Activated CD8-positive, alpha-beta memory T cell treated with anti-CD3 and anti-CD28 coated beads, Interleukin-2, amount 50 U/mL, for 4 hours (primary cell): ENCODE measurements at regions not wholly inside any gene's neighbourhood (a gene's known extent, or its start where the extent isn't known, plus 50 kb on each side); places are given as distances from the start of the nearest gene placed in this dataset.
"Not testable (repeated sequence)": the region's sequence is repeated elsewhere in the genome, so short reads cannot be mapped to it uniquely, and the experiment has no call there.

Experiments
- DNase-seq: peaks from one replicate; pipeline ENCODE4 v3.0.0-alpha.2; 2020

DNA sequence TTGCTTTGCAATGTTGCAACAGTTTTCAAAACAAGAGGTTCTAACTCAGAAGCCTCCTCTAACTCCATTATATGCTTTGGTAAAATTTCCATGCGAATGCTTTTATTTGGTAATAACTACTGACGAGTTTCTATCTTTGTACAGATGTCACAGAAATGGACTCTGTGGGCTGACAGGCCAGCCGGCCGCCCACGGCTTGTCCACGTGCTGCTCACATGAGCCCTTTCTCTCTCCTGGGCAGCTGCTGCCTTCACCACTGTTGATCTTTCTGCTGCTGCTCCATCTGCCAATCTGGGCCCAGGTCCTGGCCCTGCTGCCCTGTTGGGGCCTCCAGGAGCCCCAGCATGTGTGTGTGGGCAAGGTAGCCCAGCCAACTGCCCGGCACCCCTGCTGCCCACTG is 168.2 kb upstream of the TMEM132C start:
- no peak for DNase-seq

DNA sequence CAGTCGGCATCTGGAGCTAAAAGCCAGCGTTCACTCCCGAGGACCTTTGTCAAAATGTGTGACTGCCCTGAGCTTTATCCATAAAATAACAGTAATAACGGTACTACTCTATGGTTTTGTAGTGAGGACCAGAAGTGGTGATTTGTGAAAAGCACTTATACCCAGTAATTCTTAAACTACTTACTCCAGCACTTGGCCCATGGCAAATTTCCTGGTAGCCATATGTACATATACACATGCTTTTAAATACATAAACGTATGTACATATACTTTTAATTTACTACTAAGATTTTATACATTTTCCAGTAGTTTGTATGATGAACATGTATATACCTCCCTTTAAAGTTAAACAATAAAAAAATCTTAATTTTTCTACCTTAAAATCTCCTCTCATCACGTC is 163.8 kb upstream of the TMEM132C start:
- DNase-seq, result no peak

DNA sequence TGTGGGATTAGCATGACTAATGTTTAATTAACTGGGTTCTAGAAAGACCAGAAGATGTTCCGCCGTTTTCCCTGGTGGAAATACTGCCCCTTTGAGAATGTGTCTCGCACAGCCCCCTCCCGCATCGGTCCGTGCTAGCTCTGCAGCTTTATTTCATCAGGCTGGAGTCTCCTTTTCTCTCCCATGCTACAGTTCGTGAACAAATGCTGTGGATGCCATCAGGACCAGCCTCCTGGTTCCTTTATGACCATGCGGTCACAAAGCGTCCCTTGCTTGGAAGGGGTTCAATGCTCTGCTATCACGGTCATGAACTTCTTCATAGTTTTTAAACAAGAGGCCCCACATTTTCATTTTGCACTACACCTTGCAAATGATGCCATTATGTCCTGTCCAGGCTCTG is 157.7 kb upstream of the TMEM132C start:
- no peak for DNase-seq

DNA sequence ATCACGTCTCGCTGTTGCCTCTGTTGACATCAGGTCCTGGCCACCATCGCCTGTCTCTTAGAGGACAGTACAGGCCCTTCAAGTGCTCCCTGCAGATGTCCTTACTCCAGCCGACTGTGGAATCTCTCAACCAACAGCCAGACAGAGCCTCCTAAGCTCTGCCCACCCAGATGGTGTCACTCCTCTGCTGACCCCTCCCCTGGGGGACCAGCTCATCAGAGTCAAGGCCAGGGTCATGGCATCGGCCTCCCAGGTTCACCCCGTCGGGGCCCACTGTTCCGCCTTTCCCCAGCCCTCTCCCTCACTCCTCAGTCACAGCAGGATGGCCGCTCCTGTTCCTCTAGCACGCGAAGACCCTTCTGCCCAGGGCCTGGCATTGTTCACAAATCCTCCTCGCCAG is 157.3 kb upstream of the TMEM132C start:
- DNase-seq, result no peak

DNA sequence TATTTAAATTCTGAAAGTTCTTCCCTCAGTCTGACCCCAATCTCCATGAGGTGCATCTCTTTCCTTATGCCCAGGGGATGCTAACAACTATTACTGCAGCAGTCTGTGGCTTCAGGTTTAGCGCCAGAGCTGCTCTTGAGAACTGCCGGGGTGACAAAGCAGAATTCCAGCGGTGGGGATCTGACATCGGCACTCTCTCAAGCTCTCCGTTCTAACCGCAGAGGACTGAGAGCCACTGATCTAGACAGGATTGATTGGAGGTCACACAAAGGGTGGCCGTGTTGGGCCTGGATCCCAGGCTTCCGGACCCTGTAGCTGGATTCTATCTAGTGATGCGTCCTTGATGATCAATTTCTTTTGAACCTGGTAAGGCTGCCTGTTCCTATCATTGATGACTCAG is 155.6 kb upstream of the TMEM132C start:
- no peak for DNase-seq

DNA sequence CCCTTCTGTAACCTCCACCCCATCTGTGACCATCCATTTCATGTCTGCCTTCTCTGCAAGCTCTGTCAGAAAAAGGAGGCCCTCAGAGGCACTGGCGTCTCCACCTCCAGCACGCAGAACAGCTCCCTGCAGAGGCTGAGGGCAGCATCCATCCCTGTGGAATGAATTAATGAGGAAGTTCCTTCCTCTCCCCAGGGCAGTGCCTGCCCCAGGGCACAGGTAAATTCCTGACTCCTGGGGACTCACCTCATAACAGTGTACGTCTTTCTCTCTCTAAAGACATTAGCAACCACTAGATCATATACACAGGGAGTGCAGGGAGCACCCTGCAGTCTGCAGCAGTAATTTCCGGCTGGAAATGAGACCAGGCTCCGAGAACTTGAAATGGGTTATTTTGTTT is 155.0 kb upstream of the TMEM132C start:
- DNase-seq, result no peak

DNA sequence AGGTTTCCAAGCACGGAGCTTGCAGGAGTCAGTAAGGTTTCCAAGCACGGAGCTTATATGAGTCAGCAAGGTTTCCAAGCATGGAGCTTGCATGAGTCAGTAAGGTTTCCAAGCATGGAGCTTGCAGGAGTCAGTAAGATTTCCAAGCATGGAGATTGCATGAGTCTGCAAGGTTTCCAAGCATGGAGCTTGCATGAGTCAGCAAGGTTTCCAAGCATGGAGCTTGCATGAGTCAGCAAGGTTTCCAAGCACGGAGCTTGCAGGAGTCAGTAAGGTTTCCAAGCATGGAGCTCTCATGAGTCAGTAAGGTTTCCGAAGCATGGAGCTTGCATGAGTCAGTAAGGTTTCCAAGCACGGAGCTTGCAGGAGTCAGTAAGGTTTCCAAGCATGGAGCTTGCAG is 153.7 kb upstream of the TMEM132C start:
- not testable (repeated sequence) for DNase-seq

DNA sequence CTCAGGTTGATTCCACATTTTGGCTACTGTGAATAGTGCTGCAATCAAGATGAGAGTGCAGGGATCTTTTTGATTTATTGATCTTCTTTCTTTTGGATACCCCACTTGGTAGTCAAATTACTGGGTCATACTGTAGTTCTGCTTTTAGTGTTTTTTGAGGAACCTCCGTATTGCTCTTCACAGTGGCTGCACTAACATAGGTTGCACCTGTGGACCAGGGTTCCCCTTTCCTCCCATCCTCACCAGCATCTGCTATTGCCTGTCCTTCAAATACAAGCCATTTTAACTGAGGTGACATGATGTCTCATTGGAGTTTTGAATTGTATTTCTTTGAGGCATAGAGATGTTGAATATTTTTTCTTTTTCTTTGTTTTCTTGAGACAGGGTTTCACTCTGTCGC is 152.5 kb upstream of the TMEM132C start:
- DNase-seq, result no peak

DNA sequence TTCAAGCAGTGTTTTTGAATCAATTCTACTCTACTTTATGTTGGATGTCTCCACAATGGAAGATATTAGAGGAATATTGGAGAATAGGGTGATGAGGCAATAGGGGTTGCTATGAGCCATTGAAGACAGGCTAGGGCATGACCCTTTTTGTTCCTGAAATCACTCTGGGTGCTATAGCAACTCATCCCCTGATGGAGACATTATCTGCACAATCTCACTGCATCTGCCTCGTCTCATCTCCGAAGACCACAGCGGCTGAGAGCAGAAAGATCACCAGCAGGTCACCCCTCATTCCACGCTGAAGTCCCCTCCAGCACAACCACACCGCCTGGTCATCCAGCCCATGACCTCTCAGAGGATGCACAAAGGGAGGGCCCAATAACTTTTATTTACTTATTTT is 150.4 kb upstream of the TMEM132C start:
- no peak for DNase-seq

DNA sequence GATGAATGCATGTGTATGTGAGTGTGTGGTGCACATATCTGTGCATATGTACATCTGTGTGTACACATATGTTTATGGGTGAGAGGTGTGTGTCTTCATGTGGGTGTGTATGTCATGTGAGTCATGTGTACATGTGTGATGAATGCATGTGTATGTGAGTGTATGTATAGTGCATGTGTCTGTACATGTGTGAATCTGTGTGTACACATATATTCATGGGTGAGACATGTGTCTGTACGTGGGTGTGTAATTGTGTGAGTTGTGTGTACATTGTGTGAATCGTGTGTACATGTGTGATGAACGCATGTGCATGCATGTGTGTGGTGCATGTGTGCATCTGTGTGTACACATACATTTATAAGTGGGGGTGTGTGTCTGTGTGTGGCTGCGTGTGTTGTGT is 146.9 kb upstream of the TMEM132C start:
- no peak for DNase-seq

DNA sequence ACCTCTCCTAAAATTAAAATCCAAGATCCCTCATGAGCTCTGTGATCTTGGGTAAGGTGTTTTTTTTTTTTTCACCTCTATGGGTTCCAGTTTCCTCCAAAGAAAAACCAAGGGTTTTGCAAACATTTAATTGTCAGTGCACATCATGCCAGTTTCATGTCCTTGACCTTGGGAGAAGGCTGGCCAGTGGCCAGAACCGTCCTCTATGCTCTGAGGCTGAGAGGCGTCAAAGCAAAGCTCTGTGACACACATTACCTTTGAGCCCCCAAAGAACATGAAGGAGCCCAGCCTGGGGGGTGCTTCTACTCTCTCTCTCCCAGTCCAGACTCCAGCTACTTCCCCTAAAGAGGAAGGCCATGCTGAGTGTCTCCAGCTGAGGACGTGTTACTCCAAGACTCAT is 145.5 kb upstream of the TMEM132C start:
- no peak for DNase-seq

DNA sequence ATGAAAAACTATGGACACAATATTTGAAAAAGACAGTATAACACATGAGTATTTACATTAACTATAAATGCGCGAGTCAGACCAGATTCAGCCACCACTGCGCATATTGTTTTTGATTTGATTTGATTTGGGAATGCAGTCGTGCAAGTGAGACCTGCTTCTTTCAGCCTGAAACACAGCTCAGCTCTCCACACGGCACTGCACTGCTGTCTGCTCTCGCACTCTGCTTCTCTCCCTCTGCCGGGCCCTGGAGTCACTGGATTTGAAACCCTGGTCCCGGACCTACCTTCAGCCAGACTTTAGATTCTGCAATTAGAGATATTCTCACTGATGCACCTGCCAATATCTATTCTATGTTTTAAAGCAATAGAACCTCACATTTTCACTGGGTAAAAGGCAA is 143.9 kb upstream of the TMEM132C start:
- DNase-seq, result no peak

DNA sequence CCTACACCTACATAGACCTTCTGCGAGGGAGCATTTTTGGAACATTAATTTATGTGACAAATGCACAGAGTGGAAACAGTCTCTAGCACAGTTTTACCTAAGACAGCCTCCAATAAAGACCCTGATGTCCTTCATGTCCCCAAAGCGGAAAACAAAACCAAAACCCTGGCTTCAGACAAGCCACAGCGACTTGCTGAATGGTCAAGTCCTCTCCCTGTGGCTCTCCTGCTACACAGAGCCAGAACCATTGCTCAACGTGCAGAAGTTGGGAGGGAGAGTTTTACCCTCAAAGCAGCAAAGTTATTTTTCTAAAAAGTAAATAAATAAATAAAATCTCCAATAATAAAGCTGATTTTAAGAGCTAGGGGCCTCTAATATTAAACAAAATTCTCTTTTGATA is 135.0 kb upstream of the TMEM132C start:
- DNase-seq, result no peak

DNA sequence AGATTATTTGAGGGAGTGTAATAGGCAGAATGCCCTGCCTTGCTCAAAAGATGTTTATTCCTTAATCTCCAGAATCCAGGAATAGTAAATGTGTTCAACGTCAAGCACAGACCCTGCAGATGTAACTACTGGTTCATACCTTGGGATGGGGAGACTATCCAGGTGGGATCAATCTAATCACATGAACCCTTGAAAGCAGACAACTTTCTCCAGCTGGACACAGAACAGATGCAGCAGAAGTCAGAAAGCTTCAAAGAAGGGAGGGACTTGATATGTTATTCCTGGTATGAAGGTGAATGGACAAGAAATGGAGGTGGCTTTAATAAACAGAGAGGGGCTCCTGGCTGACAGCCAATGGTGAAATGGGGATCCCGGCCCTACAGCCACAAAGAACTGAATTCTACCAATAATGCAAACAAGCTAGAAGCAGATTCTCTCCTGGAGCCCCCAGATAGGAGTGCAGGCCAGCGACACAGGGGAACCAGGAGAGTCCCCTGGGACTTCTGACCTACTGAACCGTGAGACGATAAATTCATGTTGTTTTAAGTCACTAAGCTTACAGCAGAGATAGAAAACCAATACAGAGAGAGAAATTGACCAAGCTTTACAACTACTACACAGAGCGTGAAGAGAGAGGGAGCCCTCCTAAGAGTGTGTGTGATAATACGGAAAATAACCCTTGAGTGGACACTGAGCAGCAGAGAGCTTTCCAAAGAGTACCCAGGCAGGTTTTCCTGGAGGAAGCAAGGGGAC is 133.5 kb upstream of the TMEM132C start:
- no peak for DNase-seq

DNA sequence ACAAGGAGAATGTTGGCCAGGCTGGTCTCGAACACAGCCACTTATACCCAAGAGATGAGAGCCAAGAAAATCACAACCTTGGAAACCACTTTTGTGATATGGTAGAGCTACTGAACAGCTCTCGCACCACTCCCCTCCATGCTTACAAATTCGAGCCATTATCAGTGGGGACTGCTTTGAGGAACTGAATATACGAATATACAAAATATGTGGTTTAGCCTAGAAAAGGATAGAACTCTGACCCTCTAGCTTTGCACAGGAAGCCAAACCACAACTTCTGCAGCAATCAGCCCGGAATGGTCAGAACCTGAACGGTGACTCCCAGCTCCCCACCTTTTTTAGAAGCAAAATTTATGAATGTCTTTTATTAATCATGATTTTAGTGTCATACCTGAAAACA is 129.8 kb upstream of the TMEM132C start:
- DNase-seq, result no peak

DNA sequence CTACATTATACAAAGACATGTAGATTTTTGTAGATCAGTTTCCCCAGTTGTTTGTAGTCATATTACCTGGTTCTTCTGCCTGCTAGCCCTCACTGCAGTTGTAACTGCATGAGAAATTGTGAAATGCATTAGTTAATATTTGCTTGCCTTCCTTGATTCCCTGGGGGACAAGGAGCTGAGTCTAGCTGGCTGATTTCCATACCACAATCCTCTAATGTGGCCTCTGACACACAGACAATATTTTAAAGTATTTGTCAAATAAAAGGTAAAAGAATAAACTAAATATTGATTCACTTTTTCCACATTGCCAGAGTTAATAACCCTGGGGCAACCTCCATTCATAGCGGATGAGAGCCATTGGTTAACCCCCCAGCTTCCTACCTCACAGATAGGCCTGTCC is 128.8 kb upstream of the TMEM132C start:
- DNase-seq, result no peak

DNA sequence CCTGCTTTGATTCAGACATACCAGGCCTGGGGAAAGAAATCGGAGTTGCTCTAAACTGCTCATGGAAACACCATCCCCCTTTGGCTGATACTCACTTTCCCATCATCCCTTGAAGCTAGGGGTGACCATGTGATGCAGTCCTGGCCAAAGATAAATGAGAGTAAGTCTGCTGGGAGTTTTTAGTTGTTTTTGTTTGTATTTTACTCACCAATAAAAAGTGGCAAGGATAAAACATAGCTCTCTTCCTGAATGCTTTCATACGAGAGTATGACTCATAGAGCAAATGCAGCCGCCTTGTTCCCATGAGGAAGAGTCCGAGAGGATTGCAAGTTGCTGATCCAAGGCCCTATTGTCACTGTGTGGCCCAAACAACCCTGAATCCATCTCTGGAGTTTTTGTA is 126.4 kb upstream of the TMEM132C start:
- no peak for DNase-seq

DNA sequence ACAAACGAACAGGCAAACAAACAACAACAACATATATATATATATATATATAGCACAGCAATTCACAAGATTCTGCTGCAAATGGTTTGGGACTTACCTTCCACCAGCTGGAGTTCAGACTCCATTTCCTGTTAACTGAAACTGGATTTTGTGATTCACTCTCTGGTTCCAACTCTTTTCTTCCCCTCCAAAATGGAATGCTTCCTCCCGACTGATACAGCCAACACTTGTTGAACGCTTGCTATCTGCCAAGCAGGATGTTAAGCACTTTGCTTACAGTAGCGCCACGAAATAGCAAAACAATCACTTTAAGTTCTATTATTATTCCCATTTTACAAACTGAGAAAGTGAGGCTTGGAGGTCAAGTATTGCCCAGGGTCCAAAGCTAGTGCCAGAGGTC is 116.0 kb upstream of the TMEM132C start:
- no peak for DNase-seq

DNA sequence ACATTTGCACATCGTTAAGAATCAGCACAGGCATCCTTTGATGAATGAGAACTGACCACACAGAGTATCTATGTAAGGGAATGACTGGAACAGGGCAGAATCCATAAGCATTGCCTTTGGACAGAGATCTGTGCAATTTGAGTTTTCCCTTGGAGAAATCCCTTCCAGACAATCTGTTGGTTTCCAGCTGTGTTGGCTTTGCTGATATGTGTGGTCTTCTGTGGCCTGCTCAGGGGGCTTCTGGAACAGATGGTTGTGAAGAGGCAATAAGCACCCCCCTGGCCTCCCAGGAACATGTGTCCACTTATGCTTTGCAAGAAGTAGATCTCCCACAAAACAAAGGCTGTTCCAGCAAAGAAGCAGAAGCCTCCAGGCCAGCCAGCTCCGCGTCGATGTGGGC is 111.4 kb upstream of the TMEM132C start:
- DNase-seq, result no peak

DNA sequence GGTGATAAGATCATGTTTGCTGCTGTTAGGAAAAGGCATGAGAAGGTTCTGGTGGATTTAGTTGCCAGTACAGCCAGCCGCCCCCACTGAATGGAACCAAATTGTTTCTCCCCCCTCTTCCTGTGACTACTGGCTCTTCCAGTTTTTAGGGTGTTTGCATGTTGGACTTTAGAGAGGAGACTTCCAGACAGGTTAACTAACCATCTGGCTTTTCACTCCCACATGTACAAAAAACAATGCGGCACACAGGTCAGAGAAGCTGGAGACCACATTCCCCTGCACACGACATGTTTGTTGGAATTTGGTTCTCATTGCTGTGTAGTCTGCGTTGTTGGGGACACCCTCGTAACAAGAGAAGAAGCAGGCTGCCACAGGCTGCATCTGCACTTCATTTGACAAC is 103.9 kb upstream of the TMEM132C start:
- DNase-seq, result no peak

DNA sequence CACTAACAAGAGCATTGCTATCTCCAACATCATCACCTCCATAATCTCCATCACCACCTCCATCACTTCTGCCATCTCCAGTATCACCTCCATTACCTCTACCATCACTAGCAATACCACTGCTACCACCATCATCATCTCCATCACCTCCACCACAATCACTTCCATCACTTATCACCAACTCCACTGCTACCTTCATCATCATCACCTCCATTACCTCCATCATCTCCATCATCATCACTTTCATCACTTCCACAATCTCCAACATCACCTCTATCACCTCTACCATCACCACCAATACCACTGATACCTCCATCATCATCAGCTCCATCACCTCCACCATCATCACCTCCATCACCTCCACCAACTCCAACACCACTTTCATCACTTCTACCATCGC is 102.4 kb upstream of the TMEM132C start:
- DNase-seq, result no peak

DNA sequence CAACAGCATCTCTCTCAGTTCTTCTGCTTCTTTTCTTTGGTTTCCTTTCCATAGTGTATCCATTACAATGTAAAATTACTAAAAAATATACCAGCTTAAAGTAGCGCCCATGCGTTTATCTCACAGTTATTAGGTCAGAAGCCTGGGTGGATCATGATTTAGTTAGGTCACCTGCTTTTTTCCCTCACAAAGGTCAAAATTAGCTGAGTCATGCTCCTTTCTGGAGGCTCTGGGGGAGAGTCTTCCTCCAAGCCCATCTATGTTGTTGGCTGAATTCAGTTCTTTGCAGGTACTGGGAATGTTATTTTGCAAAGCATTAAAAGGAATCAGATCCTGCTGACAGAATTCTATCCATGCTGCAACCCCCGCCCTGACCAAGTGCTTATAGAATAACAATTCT is 101.6 kb upstream of the TMEM132C start:
- DNase-seq, result no peak

DNA sequence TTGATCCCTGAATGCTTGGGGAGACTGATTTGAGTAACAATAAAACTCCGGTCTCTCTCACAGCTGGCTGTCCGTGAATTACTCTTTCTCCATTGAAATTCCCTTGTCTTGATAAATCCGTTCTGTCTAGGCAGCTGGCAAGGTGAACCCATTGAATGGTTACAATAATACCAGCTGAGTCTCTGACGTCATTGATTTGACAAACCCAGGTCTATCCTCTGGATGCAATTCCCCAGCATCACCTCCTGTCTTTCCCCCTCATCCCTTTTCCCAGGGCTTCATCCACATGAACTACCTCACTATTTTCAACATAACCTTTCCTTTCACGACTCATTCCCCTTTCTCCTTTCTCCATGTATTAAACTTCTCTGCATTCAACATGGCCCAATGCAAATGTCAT is 98.7 kb upstream of the TMEM132C start:
- no peak for DNase-seq

DNA sequence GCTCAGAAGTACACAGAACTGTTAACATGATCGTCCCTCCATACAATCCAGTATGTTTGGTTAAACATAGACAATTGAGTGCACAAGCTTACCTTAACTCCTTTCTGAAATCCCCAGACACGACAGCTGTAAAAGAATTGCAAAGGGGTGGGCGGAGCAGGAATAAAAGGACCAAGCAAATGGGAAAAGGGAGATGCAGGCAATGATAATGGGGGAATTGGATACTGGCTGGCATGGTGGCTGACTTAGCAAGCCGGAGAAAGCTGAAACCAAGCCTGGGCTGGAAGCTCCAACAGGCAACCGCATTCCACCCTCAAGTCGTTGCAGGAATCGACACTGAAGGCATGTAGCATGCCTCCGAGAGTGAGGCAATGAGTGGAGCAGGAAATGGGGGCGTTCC is 96.8 kb upstream of the TMEM132C start:
- no peak for DNase-seq

DNA sequence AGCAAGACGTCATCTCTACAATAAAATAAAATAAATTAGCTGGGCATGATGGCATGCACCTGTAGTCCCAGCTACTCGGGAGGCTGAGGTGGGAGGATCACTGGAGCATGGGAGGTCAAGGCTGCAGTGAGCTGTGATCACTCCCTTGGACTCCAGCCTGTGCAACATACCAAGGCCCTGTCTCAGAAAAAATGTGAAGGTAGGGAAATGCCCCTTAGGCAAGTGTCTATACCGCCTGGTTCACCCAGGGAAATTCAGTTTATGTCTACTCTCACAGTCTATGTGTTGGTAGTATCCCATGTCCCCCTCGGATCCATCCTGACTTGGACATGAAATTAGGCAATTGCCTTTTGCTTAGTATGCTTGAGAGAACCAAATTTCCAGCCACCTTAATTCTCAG is 88.4 kb upstream of the TMEM132C start:
- DNase-seq, result no peak

DNA sequence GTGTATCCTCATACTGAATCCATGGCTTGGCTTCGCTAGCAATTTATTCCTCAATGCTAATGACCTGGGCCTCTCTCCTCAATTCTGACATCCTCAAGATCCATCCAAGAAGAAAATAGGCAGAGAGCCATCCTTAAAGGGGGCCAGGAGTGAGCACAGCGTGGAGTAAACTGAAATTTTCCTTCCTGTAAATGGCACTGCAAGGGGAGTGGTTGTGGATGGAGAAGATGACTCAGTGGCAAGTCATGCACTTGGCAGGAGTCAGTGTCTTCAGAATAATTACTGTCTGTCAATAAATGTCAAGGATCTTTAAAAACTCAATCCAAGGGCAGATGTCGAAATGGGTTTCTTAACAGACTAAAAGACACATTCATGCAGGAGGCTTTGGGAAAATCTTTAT is 88.0 kb upstream of the TMEM132C start:
- DNase-seq, result no peak
